ENCODE measurements at regions not wholly inside any gene's neighbourhood (a gene's known extent, or its start where the extent isn't known, plus 50 kb on each side); places are given as distances from the start of the nearest gene placed in this dataset.

GRCh38 chr2:181398000-181398399, 59.2 kb upstream of the ITGA4 start:
- intact Hi-C loops (cut with DNase I): no loop called here
- Histone ChIP-seq H3K27me3 (ENCODE audit: control insufficient read depth, insufficient read depth, low read length) (no peaks in the 10 kb centered on the region), H3K27ac (ENCODE audit: low read depth in 2 of 2, low read length in 2 of 2) (no peak overlapping the region), H3K9me3 (ENCODE audit: control insufficient read depth in 2 of 3, insufficient read depth in 1 of 3, low read length in 3 of 3) (no peaks in the 10 kb centered on the region), H3K9ac (ENCODE audit: low read length in 3 of 3) (no peak overlapping the region), H3K4me1 (ENCODE audit: control insufficient read depth in 2 of 3, insufficient read depth in 2 of 3, low read depth in 1 of 3, low read length in 3 of 3) (peaks cover 0 to 2% (median 0%) of the 10 kb centered on the region in 3 donors), H3K4me3 (ENCODE audit: low read length in 3 of 3) (no peak overlapping the region), H3K36me3 (ENCODE audit: control insufficient read depth in 2 of 3, insufficient read depth in 3 of 3, low read length in 3 of 3) (no peaks in the 10 kb centered on the region)
- DNase-seq (no peak), FAIRE-seq (no peak)
- TF ChIP-seq CTCF (IDR thresholded peaks at IDR 0.05; ENCODE audit: borderline replicate concordance, extremely low read depth, insufficient read depth): no peak

- Histone ChIP-seq H3K9ac (ENCODE audit: low read length in 3 of 3) (no peak overlapping the region), H3K36me3 (ENCODE audit: control insufficient read depth in 2 of 3, insufficient read depth in 3 of 3, low read length in 3 of 3) (no peaks in the 10 kb centered on the region), H3K4me1 (ENCODE audit: control insufficient read depth in 2 of 3, insufficient read depth in 2 of 3, low read depth in 1 of 3, low read length in 3 of 3) (peaks cover 0 to 2% (median 0%) of the 10 kb centered on the region in 3 donors), H3K27ac (ENCODE audit: low read depth in 2 of 2, low read length in 2 of 2) (no peak overlapping the region), H3K9me3 (ENCODE audit: control insufficient read depth in 2 of 3, insufficient read depth in 1 of 3, low read length in 3 of 3) (no peaks in the 10 kb centered on the region), H3K27me3 (ENCODE audit: control insufficient read depth, insufficient read depth, low read length) (no peaks in the 10 kb centered on the region), H3K4me3 (ENCODE audit: low read length in 3 of 3) (no peak overlapping the region)
- DNase-seq: no peak
- intact Hi-C loops (cut with DNase I): no loop called here
- FAIRE-seq: no peak
- TF ChIP-seq CTCF (IDR thresholded peaks at IDR 0.05; ENCODE audit: borderline replicate concordance, extremely low read depth, insufficient read depth): no peak
Observed at GRCh38 chr2:181399027-181399426, 58.2 kb upstream of the ITGA4 start.

GRCh38 chr2:181404472-181404871, 52.7 kb upstream of the ITGA4 start:
- no peak overlapping the region for H3K9ac ChIP-seq (ENCODE audit: low read length in 3 of 3)
- intact Hi-C loops (cut with DNase I): no loop called here
- TF ChIP-seq CTCF (IDR thresholded peaks at IDR 0.05; ENCODE audit: borderline replicate concordance, extremely low read depth, insufficient read depth): no peak

GRCh38 chr2:181407171-181407570, 50.0 kb upstream of the ITGA4 start:
- FAIRE-seq: no peak
- Histone ChIP-seq H3K9me3 (ENCODE audit: control insufficient read depth in 2 of 3, insufficient read depth in 1 of 3, low read length in 3 of 3) (no peaks in the 10 kb centered on the region), H3K27me3 (ENCODE audit: control insufficient read depth, insufficient read depth, low read length) (no peaks in the 10 kb centered on the region), H3K4me3 (ENCODE audit: low read length in 3 of 3) (no peak overlapping the region), H3K36me3 (ENCODE audit: control insufficient read depth in 2 of 3, insufficient read depth in 3 of 3, low read length in 3 of 3) (no peaks in the 10 kb centered on the region), H3K9ac (ENCODE audit: low read length in 3 of 3) (no peak overlapping the region), H3K4me1 (ENCODE audit: control insufficient read depth in 2 of 3, insufficient read depth in 2 of 3, low read depth in 1 of 3, low read length in 3 of 3) (no peaks in the 10 kb centered on the region), H3K27ac (ENCODE audit: low read depth in 2 of 2, low read length in 2 of 2) (no peak overlapping the region)
- DNase-seq: no peak
- intact Hi-C loops (cut with DNase I): no loop called here
- no peak for TF ChIP-seq CTCF (IDR thresholded peaks at IDR 0.05; ENCODE audit: borderline replicate concordance, extremely low read depth, insufficient read depth)

More at GRCh38 chr2:181404472-181404871, 52.7 kb upstream of the ITGA4 start:
- Histone ChIP-seq H3K27me3 (ENCODE audit: control insufficient read depth, insufficient read depth, low read length) (no peaks in the 10 kb centered on the region), H3K4me1 (ENCODE audit: control insufficient read depth in 2 of 3, insufficient read depth in 2 of 3, low read depth in 1 of 3, low read length in 3 of 3) (peaks cover 0 to 2% (median 0%) of the 10 kb centered on the region in 3 donors), H3K27ac (ENCODE audit: low read depth in 2 of 2, low read length in 2 of 2) (no peak overlapping the region), H3K9me3 (ENCODE audit: control insufficient read depth in 2 of 3, insufficient read depth in 1 of 3, low read length in 3 of 3) (no peaks in the 10 kb centered on the region), H3K4me3 (ENCODE audit: low read length in 3 of 3) (no peak overlapping the region), H3K36me3 (ENCODE audit: control insufficient read depth in 2 of 3, insufficient read depth in 3 of 3, low read length in 3 of 3) (no peaks in the 10 kb centered on the region)
- FAIRE-seq (no peak), DNase-seq (no peak)

All from kidney (tissue), 13 donors.